ENCODE measurements at regions not wholly inside any gene's neighbourhood (a gene's known extent, or its start where the extent isn't known, plus 50 kb on each side); places are given as distances from the start of the nearest gene placed in this dataset.

GRCh38 chr7:91777522-91777921 is 103.0 kb downstream of the MTERF1 start:
- Histone ChIP-seq H3K27me3 (no peaks in the 10 kb centered on the region), H3K4me3 (no peak overlapping the region), H3K4me1 (peaks cover 0 to 3% (median 0%) of the 10 kb centered on the region in 4 donors), H3K36me3 (no peaks in the 10 kb centered on the region), H3K27ac (no peak overlapping the region), H3K9me3 (no peaks in the 10 kb centered on the region)
- no peak for DNase-seq
- WGBS, 5 donors: 92 to 97% (median 94%) methylated on average over 3 of the region's 3 CpGs
- intact Hi-C loops (cut with DNase I; ENCODE audit: low total_unique reads): no loop called here
- TF ChIP-seq CTCF (IDR thresholded peaks at IDR 0.05): no peak
- TF ChIP-seq EP300 (IDR thresholded peaks at IDR 0.05): no peak
- TF ChIP-seq POLR2AphosphoS5 (IDR thresholded peaks at IDR 0.05): no peak
- TF ChIP-seq POLR2A (IDR thresholded peaks at IDR 0.05): no peak

GRCh38 chr7:91778416-91778815 is 102.1 kb downstream of the MTERF1 start:
- H3K27me3 ChIP-seq: no peaks in the 10 kb centered on the region
- H3K4me3 ChIP-seq: no peak overlapping the region
- DNase-seq: no peak
- 34 to 64% (median 42%) methylated on average over 1 of the region's 1 CpG for WGBS, 5 donors
- no peaks in the 10 kb centered on the region for H3K36me3 ChIP-seq
- intact Hi-C loops (cut with DNase I; ENCODE audit: low total_unique reads): no loop called here
- TF ChIP-seq POLR2A (IDR thresholded peaks at IDR 0.05) (no peak), EP300 (IDR thresholded peaks at IDR 0.05) (no peak), POLR2AphosphoS5 (IDR thresholded peaks at IDR 0.05) (no peak), CTCF (IDR thresholded peaks at IDR 0.05) (no peak)
- no peaks in the 10 kb centered on the region for H3K9me3 ChIP-seq
- H3K4me1 ChIP-seq: no peaks in the 10 kb centered on the region
- no peak overlapping the region for H3K27ac ChIP-seq

GRCh38 chr7:91780521-91780920 is 100.0 kb downstream of the MTERF1 start:
- Histone ChIP-seq H3K36me3 (no peaks in the 10 kb centered on the region), H3K27me3 (no peaks in the 10 kb centered on the region), H3K4me1 (no peaks in the 10 kb centered on the region), H3K4me3 (no peak overlapping the region), H3K9me3 (no peaks in the 10 kb centered on the region), H3K27ac (no peak overlapping the region)
- whole genome bisulfite sequencing, 5 donors: 78 to 87% (median 85%) methylated on average over 5 of the region's 5 CpGs
- intact Hi-C loops (cut with DNase I; ENCODE audit: low total_unique reads): no loop called here
- TF ChIP-seq POLR2AphosphoS5 (IDR thresholded peaks at IDR 0.05): no peak
- TF ChIP-seq CTCF (IDR thresholded peaks at IDR 0.05): no peak
- no peak for TF ChIP-seq POLR2A (IDR thresholded peaks at IDR 0.05)
- no peak for TF ChIP-seq EP300 (IDR thresholded peaks at IDR 0.05)
- no peak for DNase-seq

- no peaks in the 10 kb centered on the region for H3K36me3 ChIP-seq
- H3K4me1 ChIP-seq: no peaks in the 10 kb centered on the region
- no peaks in the 10 kb centered on the region for H3K27me3 ChIP-seq
- intact Hi-C loops (cut with DNase I; ENCODE audit: low total_unique reads): no loop called here
- peak in 1 of 2 donors; percentile 63 for DNase-seq
- H3K4me3 ChIP-seq: no peak overlapping the region
- TF ChIP-seq CTCF (IDR thresholded peaks at IDR 0.05) (peak in 3 of 7 experiments; percentile 18 to 39 (median 21)), POLR2A (IDR thresholded peaks at IDR 0.05) (no peak)
- 34 to 45% (median 39%) methylated on average over 3 of the region's 3 CpGs for WGBS, 5 donors
- H3K9me3 ChIP-seq: no peaks in the 10 kb centered on the region
- H3K27ac ChIP-seq: no peak overlapping the region
These were observed 96.0 kb downstream of the MTERF1 start for GRCh38 chr7:91784469-91784868.

Data from stomach (tissue), 8 donors.